ENCODE measurements at regions not wholly inside any gene's neighbourhood (a gene's known extent, or its start where the extent isn't known, plus 50 kb on each side); places are given as distances from the start of the nearest gene placed in this dataset.

DNA sequence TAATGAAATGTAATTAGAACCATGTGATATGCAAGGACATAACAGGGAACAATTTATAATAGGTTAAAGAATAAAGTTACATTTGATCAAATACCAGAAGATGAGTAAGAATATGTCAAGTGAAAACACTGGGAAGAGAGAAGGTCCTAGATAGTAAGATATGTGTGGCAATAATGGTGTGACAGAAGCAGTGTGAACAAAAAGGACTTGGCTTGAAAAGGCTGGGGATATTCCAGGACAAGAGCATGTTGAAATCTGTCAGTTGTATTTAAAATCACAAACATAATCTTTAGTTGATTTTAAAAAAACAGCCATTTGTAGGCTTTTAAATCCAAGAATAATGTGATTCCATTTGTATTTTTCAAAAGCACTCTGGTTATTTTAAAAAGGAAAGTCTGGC lies 1399.9 kb upstream of the SLC39A10 start:
- TF ChIP-seq, protein P1, sequence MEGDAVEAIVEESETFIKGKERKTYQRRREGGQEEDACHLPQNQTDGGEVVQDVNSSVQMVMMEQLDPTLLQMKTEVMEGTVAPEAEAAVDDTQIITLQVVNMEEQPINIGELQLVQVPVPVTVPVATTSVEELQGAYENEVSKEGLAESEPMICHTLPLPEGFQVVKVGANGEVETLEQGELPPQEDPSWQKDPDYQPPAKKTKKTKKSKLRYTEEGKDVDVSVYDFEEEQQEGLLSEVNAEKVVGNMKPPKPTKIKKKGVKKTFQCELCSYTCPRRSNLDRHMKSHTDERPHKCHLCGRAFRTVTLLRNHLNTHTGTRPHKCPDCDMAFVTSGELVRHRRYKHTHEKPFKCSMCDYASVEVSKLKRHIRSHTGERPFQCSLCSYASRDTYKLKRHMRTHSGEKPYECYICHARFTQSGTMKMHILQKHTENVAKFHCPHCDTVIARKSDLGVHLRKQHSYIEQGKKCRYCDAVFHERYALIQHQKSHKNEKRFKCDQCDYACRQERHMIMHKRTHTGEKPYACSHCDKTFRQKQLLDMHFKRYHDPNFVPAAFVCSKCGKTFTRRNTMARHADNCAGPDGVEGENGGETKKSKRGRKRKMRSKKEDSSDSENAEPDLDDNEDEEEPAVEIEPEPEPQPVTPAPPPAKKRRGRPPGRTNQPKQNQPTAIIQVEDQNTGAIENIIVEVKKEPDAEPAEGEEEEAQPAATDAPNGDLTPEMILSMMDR (IDR thresholded peaks at IDR 0.05) = no peak
- no peak for TF ChIP-seq CEBPB (IDR thresholded peaks at IDR 0.05)
